ENCODE measurements at regions not wholly inside any gene's neighbourhood (a gene's known extent, or its start where the extent isn't known, plus 50 kb on each side); places are given as distances from the start of the nearest gene placed in this dataset.
"Not testable (repeated sequence)": the region's sequence is repeated elsewhere in the genome, so short reads cannot be mapped to it uniquely, and the experiment has no call there.

- no peak overlapping the region for H3K4me2 ChIP-seq (ENCODE audit: unreplicated experiment)
- WGBS, 2 experiments (ENCODE audit: low coverage in 1 of 2, low lambda C conversion rate in 2 of 2, missing lambda C conversion rate in 2 of 2) = 98 to 100% methylated on average over 2 of the region's 2 CpGs
Observed at GRCh38 chr5:93990504-93991070, 249.2 kb upstream of the POU5F2 start.

GRCh38 chr5:93985940-93986570, 244.7 kb upstream of the POU5F2 start:
- WGBS, 2 experiments (ENCODE audit: low coverage in 1 of 2, low lambda C conversion rate in 2 of 2, missing lambda C conversion rate in 2 of 2) = 94 to 95% methylated on average over 10 to 41 of the region's 45 CpGs
- H3K36me3 ChIP-seq (ENCODE audit: low read depth); in situ Hi-C loops (cut with MboI): not testable (repeated sequence)

More at GRCh38 chr5:93990504-93991070, 249.2 kb upstream of the POU5F2 start:
- H4K20me1 ChIP-seq (ENCODE audit: insufficient read depth) = no peaks in the 10 kb centered on the region
- in situ Hi-C loops (cut with MboI) = no loop called here
- no peak overlapping the region for H3K27ac ChIP-seq
- no peak for DNase-seq
- peaks cover 5% of the 10 kb centered on the region; the same call in 1 of the 2 replicates for H3K4me1 ChIP-seq (ENCODE audit: insufficient read depth)
- H3K9me2 ChIP-seq (ENCODE audit: insufficient read depth) = no peaks in the 10 kb centered on the region
- no peaks in the 10 kb centered on the region for H3K36me3 ChIP-seq (ENCODE audit: low read depth)
- no peaks in the 10 kb centered on the region for H3K79me2 ChIP-seq (ENCODE audit: insufficient read depth)
- no peaks in the 10 kb centered on the region for H3K27me3 ChIP-seq (replicated peaks; ENCODE audit: insufficient read depth)
- H3K9ac ChIP-seq = no peak overlapping the region
- no peaks in the 10 kb centered on the region for H3F3A ChIP-seq (ENCODE audit: insufficient read depth)
- TF ChIP-seq EZH2 (IDR thresholded peaks at IDR 0.05; ENCODE audit: insufficient read depth, poor library complexity, severe bottlenecking) (no peak), EZH2phosphoT487 (IDR thresholded peaks at IDR 0.05; ENCODE audit: insufficient read depth, low read depth) (no peak)
- no peak overlapping the region for H3K4me3 ChIP-seq
- no peaks in the 10 kb centered on the region for H3K9me3 ChIP-seq (ENCODE audit: low read depth)
- H2AFZ ChIP-seq = no peak overlapping the region

GRCh38 chr5:93978222-93978621, 236.8 kb upstream of the POU5F2 start:
- Histone ChIP-seq H2AFZ (no peak overlapping the region), H4K20me1 (ENCODE audit: insufficient read depth) (no peaks in the 10 kb centered on the region), H3K27ac (no peak overlapping the region), H3K4me3 (no peak overlapping the region), H3K4me2 (ENCODE audit: unreplicated experiment) (no peak overlapping the region), H3K27me3 (replicated peaks; ENCODE audit: insufficient read depth) (no peaks in the 10 kb centered on the region), H3K9me2 (ENCODE audit: insufficient read depth) (no peaks in the 10 kb centered on the region), H3K79me2 (ENCODE audit: insufficient read depth) (peaks cover 5% of the 10 kb centered on the region; the same call in 1 of the 2 replicates), H3K36me3 (ENCODE audit: low read depth) (peaks cover 11% of the 10 kb centered on the region; the same call in 1 of the 2 replicates), H3K9me3 (ENCODE audit: low read depth) (peaks cover 7% of the 10 kb centered on the region), H3F3A (ENCODE audit: insufficient read depth) (no peaks in the 10 kb centered on the region), H3K9ac (no peak overlapping the region), H3K4me1 (ENCODE audit: insufficient read depth) (no peaks in the 10 kb centered on the region)
- in situ Hi-C loops (cut with MboI) = no loop called here
- no peak for DNase-seq
- no peak for TF ChIP-seq EZH2phosphoT487 (IDR thresholded peaks at IDR 0.05; ENCODE audit: insufficient read depth, low read depth)

More at GRCh38 chr5:93985940-93986570, 244.7 kb upstream of the POU5F2 start:
- not testable (repeated sequence) for DNase-seq; H3K9ac ChIP-seq; H3K27me3 ChIP-seq (replicated peaks; ENCODE audit: insufficient read depth); H3K4me3 ChIP-seq; H2AFZ ChIP-seq; H3K79me2 ChIP-seq (ENCODE audit: insufficient read depth); H3K4me2 ChIP-seq (ENCODE audit: unreplicated experiment); H3F3A ChIP-seq (ENCODE audit: insufficient read depth); H3K9me2 ChIP-seq (ENCODE audit: insufficient read depth); H4K20me1 ChIP-seq (ENCODE audit: insufficient read depth); H3K9me3 ChIP-seq (ENCODE audit: low read depth); H3K4me1 ChIP-seq (ENCODE audit: insufficient read depth); H3K27ac ChIP-seq

GRCh38 chr5:93967923-93968322, 226.5 kb upstream of the POU5F2 start:
- Histone ChIP-seq H3K27ac (no peak overlapping the region), H2AFZ (no peak overlapping the region), H3F3A (ENCODE audit: insufficient read depth) (no peaks in the 10 kb centered on the region), H3K9me3 (ENCODE audit: low read depth) (peaks cover 2% of the 10 kb centered on the region), H4K20me1 (ENCODE audit: insufficient read depth) (no peaks in the 10 kb centered on the region), H3K9me2 (ENCODE audit: insufficient read depth) (no peaks in the 10 kb centered on the region), H3K27me3 (replicated peaks; ENCODE audit: insufficient read depth) (no peaks in the 10 kb centered on the region), H3K4me2 (ENCODE audit: unreplicated experiment) (no peak overlapping the region), H3K4me3 (no peak overlapping the region), H3K36me3 (ENCODE audit: low read depth) (no peaks in the 10 kb centered on the region), H3K9ac (no peak overlapping the region), H3K79me2 (ENCODE audit: insufficient read depth) (peaks cover 1% of the 10 kb centered on the region; the same call in 1 of the 2 replicates), H3K4me1 (ENCODE audit: insufficient read depth) (0 out of 2 replicates have a peak, but pooled peaks cover 6% of the 10 kb centered on the region)
- TF ChIP-seq EZH2 (IDR thresholded peaks at IDR 0.05; ENCODE audit: insufficient read depth, poor library complexity, severe bottlenecking) (no peak), EZH2phosphoT487 (IDR thresholded peaks at IDR 0.05; ENCODE audit: insufficient read depth, low read depth) (no peak)
- in situ Hi-C loops (cut with MboI) = no loop called here
- no peak for DNase-seq

GRCh38 chr5:93964421-93964820, 223.0 kb upstream of the POU5F2 start:
- no peak for DNase-seq
- in situ Hi-C loops (cut with MboI) = no loop called here
- no peak overlapping the region for H3K9ac ChIP-seq
- H3F3A ChIP-seq (ENCODE audit: insufficient read depth) = no peaks in the 10 kb centered on the region
- H3K9me3 ChIP-seq (ENCODE audit: low read depth) = peaks cover 2% of the 10 kb centered on the region
- H2AFZ ChIP-seq = no peak overlapping the region
- WGBS, 2 experiments (ENCODE audit: low coverage in 1 of 2, low lambda C conversion rate in 2 of 2, missing lambda C conversion rate in 2 of 2) = 100% methylated on average over 1 of the region's 1 CpG
- H3K27me3 ChIP-seq (replicated peaks; ENCODE audit: insufficient read depth) = no peaks in the 10 kb centered on the region
- 0 out of 2 replicates have a peak, but pooled peaks cover 6% of the 10 kb centered on the region for H3K4me1 ChIP-seq (ENCODE audit: insufficient read depth)
- H4K20me1 ChIP-seq (ENCODE audit: insufficient read depth) = no peaks in the 10 kb centered on the region
- H3K4me3 ChIP-seq = no peak overlapping the region
- no peaks in the 10 kb centered on the region for H3K9me2 ChIP-seq (ENCODE audit: insufficient read depth)
- no peak overlapping the region for H3K27ac ChIP-seq
- H3K79me2 ChIP-seq (ENCODE audit: insufficient read depth) = no peaks in the 10 kb centered on the region
- no peak overlapping the region for H3K4me2 ChIP-seq (ENCODE audit: unreplicated experiment)
- no peaks in the 10 kb centered on the region for H3K36me3 ChIP-seq (ENCODE audit: low read depth)
- no peak for TF ChIP-seq EZH2 (IDR thresholded peaks at IDR 0.05; ENCODE audit: insufficient read depth, poor library complexity, severe bottlenecking)
- no peak for TF ChIP-seq EZH2phosphoT487 (IDR thresholded peaks at IDR 0.05; ENCODE audit: insufficient read depth, low read depth)

Data from GM23248 (cell line).